GM10248 (cell line): ENCODE measurements at regions not wholly inside any gene's neighbourhood (a gene's known extent, or its start where the extent isn't known, plus 50 kb on each side); places are given as distances from the start of the nearest gene placed in this dataset.

ENCODE experiments used
- CTCF ChIA-PET: fragments of 300-600 bp; sonication (Branson Sonifier 250); formaldehyde crosslinking; extraction: SDS; loops from one replicate; lab custom pipeline; 2021; ENCODE audit warnings: antibody characterized with exemption; lab: Yijun Ruan, JAX
- POLR2A ChIA-PET: fragments of 350-650 bp; sonication (Branson Sonifier 250); formaldehyde crosslinking; extraction: SDS; loops from one replicate; lab custom pipeline; 2020; ENCODE audit warnings: antibody characterized with exemption; lab: Yijun Ruan, JAX
- DNase-seq: peaks from one replicate; pipeline ENCODE4 v3.0.0; 2012; ENCODE audit errors: extremely low spot score
- TF ChIP-seq, protein P1 (sequence below): IDR thresholded peaks from 2 replicates; pipeline ENCODE4 v1.5.1; 2012; ENCODE audit warnings: mild to moderate bottlenecking, low read depth; ENCODE audit errors: extremely low read depth, missing control alignments, control extremely low read depth

DNA sequence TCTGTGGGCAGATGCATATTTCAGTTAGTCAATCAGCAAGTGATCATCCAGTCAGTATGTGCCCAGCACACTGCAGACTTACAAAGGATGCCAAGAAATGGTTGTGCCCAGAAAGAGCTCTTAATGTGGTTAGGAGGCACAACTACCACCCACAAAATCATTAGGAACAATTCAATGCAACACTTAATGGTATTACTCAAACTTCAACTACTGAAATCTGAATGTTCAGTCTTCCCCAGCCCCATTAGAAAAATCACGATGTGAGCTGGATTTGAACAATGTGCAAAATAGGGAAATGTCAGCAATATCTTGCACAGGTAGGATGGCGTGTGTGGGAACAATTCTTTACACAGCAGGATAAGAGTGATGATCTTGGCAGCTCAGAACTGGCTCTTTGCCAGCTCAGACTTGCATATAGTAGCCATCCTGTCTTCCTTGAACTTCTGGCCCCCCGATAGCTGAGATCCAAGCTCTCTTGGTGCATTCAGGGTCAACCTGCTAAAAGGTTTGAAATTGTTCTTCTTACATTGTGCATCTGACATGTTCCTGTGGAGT is 556.7 kb upstream of the HTR1E start:
- ChIA-PET POLR2A (no interaction called here), CTCF (interaction anchor here (2.4 kb wide), 1 partner anchor 16 kb away, joined by 5 read pairs; no protein-coding TSS in a partner anchor)
- no peak for DNase-seq
- TF ChIP-seq, protein P1, sequence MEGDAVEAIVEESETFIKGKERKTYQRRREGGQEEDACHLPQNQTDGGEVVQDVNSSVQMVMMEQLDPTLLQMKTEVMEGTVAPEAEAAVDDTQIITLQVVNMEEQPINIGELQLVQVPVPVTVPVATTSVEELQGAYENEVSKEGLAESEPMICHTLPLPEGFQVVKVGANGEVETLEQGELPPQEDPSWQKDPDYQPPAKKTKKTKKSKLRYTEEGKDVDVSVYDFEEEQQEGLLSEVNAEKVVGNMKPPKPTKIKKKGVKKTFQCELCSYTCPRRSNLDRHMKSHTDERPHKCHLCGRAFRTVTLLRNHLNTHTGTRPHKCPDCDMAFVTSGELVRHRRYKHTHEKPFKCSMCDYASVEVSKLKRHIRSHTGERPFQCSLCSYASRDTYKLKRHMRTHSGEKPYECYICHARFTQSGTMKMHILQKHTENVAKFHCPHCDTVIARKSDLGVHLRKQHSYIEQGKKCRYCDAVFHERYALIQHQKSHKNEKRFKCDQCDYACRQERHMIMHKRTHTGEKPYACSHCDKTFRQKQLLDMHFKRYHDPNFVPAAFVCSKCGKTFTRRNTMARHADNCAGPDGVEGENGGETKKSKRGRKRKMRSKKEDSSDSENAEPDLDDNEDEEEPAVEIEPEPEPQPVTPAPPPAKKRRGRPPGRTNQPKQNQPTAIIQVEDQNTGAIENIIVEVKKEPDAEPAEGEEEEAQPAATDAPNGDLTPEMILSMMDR, result no peak

DNA sequence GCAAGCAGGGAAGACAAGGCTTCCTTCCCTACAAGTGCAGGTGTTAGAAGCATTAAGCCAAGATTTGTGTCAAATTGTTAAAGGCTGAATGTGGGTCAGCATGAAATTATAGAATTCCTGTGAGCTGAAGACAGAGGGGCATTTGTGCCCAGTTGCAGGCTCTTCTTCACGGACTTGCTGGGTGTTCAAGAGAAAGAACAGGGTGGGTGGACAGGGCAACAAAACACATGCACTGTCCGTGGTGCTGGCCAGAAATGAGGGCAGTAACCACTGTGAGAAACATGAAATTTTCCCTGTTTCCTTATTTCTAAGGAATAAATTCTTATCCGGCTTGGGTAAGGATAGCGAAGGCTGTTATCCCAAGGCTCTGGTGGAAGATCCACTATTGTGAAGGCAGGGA is 579.5 kb upstream of the HTR1E start:
- TF ChIP-seq, protein P1, result no peak
- no peak for DNase-seq

DNA sequence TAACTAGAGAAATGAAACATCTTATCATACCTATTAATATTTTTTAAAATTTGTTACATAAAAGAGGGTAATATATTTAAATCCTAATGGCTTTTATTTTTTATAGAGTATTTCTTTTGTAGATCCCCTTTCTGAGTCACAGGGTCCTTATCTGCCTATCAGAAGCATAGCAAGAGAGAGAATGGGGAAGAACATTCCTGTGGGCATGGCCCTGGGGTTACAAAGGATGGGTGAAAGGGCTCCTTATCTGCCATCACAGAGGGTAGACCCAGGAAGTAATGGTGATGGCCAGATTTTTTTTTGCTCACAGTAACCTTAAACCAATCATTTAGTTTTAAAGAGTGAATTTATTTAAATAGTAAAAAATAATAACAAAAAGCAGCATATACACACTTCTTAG is 582.1 kb upstream of the HTR1E start:
- CTCF ChIA-PET, result interaction anchor here (2.4 kb wide), 1 partner anchor 9 kb away, joined by 10 read pairs; no protein-coding TSS in a partner anchor
- POLR2A ChIA-PET, result no interaction called here
- DNase-seq, result no peak
- TF ChIP-seq, protein P1, result no peak

More for the DNA sequence above, 579.5 kb upstream of the HTR1E start:
- POLR2A ChIA-PET, result no interaction called here
- CTCF ChIA-PET, result no interaction called here

DNA sequence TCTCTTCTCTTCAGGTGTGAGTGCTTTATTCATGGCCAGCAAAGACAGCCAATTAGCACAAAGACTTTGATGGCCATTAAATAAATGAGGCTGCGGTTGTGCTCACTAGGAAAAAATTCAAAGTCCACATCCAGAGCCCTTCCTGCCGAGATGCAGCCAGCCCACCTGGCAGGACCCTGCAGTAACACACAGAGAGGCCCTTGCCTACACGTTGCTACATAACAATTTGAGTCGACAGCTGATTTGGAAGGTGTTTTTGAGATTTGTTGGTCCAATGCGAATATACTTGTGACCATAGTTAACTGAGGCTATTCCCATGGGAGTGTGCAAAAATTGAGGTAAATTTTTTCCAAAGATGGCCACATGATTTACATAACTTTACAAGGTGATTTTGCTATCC is 605.4 kb upstream of the HTR1E start:
- TF ChIP-seq, protein P1, result no peak
- ChIA-PET CTCF (no interaction called here), POLR2A (no interaction called here)
- no peak for DNase-seq

DNA sequence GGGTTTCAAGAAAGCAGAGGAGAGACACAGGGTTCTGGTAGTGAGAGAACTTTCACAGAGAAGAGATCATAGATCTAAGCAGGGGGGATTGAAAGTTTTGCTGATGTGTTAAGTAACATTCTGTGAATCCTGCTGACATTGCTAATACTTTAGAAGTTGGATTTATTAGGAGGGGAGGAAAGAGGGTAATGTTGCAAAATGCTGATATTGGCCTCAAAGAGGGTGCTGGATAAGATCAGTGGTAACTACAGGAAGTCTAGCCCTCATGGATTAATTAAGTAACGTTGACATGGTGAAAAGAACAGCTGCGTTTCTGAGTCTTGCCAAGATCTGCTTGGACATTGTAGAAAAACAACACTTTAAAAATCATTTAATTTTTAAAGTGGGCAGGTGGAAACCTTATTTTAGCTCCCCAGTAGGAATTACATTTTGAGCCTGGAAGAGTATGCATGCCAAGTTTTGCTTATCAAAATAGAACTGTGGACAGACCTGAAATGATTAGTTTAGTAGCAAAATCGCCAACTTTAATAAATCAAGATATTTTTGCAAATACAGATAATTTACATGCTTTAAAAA is 606.0 kb upstream of the HTR1E start:
- DNase-seq, result no peak
- ChIA-PET POLR2A (no interaction called here), CTCF (no interaction called here)
- TF ChIP-seq, protein P1, result no peak

DNA sequence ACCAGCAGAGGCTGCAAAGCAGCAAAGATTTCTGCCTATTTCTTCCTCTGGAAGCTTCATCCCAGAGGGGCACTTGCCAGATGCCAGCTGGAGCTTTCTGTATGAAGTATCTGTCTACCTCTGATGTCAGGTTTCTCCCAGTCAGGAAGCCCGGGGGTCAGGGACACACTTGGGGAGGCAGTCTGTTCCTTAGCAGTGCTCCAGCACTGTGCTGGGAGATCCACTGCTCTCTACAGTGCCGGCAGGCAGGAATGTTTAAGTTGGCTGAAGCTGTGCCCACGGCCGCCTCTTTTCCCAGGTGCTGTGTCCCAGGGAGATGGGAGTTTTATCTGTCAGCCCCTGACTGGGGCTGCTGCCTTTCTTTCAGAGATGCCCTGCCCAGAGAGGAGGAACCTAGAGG is 631.1 kb upstream of the HTR1E start:
- ChIA-PET POLR2A (no interaction called here), CTCF (no interaction called here)
- no peak for DNase-seq
- TF ChIP-seq, protein P1, result no peak
